ENCODE measurements at regions not wholly inside any gene's neighbourhood (a gene's known extent, or its start where the extent isn't known, plus 50 kb on each side); places are given as distances from the start of the nearest gene placed in this dataset.

GRCh38 chr3:95310560-95310959 is 1247.7 kb downstream of the NSUN3 start:
- TF ChIP-seq, protein P1, sequence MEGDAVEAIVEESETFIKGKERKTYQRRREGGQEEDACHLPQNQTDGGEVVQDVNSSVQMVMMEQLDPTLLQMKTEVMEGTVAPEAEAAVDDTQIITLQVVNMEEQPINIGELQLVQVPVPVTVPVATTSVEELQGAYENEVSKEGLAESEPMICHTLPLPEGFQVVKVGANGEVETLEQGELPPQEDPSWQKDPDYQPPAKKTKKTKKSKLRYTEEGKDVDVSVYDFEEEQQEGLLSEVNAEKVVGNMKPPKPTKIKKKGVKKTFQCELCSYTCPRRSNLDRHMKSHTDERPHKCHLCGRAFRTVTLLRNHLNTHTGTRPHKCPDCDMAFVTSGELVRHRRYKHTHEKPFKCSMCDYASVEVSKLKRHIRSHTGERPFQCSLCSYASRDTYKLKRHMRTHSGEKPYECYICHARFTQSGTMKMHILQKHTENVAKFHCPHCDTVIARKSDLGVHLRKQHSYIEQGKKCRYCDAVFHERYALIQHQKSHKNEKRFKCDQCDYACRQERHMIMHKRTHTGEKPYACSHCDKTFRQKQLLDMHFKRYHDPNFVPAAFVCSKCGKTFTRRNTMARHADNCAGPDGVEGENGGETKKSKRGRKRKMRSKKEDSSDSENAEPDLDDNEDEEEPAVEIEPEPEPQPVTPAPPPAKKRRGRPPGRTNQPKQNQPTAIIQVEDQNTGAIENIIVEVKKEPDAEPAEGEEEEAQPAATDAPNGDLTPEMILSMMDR (IDR thresholded peaks at IDR 0.05; ENCODE audit: borderline replicate concordance, insufficient read depth, low read depth, low read length): no peak
- no peak overlapping the region for H3K4me3 ChIP-seq (ENCODE audit: low read depth, low read length)

- no peak overlapping the region for H3K4me3 ChIP-seq (ENCODE audit: low read depth, low read length)
- TF ChIP-seq, protein P1 (IDR thresholded peaks at IDR 0.05; ENCODE audit: borderline replicate concordance, insufficient read depth, low read depth, low read length): no peak
Measured at GRCh38 chr3:95311272-95311671, 1248.4 kb downstream of the NSUN3 start.

- H3K4me3 ChIP-seq (ENCODE audit: low read depth, low read length): no peak overlapping the region
- TF ChIP-seq, protein P1 (IDR thresholded peaks at IDR 0.05; ENCODE audit: borderline replicate concordance, insufficient read depth, low read depth, low read length): no peak
Measured at GRCh38 chr3:95312650-95313049, 1249.8 kb downstream of the NSUN3 start.

DNA sequence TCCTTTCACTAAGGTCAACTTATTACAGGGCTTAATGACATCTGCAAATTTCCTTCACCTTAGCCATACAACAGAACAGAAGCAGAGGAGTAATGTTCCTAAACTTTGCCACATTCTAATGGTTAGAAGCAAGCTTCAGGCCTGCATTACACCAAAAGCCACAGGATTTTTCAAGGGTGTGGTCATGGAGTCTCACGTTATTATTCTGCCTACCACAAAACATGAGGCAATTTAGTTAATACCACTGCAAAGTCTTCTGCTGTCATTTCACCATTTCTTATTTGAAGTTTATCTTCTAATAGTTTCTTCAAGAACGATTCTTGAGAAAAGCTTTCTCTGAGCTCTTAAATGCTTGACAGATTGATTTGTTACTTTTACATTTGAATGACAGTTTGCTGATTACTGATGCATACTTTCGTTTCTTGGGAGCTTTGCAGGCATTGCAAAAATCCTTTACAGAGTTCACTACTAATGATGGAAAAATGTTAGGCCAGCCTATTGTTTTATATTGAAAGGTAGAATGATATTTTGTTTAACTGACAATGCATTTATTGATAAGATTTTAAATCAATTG is 1257.1 kb downstream of the NSUN3 start:
- TF ChIP-seq, protein P1 (IDR thresholded peaks at IDR 0.05; ENCODE audit: borderline replicate concordance, insufficient read depth, low read depth, low read length): no peak

DNA sequence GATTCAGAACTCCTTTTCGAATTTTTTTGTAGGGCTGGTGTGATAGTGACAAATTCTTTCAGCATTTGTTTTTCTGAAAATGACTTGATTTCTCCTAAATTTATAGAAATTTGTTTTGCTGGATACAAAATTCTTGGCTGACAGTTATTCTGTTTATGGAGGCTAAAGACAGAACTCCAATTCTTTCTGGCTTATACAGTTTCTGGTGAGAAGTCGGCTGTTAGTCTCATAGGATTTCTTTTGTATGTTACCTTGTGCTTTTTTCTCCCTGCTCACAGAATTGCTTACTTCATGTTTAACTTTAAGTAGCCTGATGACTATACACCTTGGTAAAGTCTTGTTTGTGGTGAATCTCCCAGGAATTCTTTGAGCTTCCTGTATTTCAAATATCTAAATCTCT is 1264.6 kb downstream of the NSUN3 start:
- TF ChIP-seq, protein P1 (IDR thresholded peaks at IDR 0.05; ENCODE audit: borderline replicate concordance, insufficient read depth, low read depth, low read length): no peak
- no peak overlapping the region for H3K4me3 ChIP-seq (ENCODE audit: low read depth, low read length)

More for the DNA sequence above, 1257.1 kb downstream of the NSUN3 start:
- no peak overlapping the region for H3K4me3 ChIP-seq (ENCODE audit: low read depth, low read length)

DNA sequence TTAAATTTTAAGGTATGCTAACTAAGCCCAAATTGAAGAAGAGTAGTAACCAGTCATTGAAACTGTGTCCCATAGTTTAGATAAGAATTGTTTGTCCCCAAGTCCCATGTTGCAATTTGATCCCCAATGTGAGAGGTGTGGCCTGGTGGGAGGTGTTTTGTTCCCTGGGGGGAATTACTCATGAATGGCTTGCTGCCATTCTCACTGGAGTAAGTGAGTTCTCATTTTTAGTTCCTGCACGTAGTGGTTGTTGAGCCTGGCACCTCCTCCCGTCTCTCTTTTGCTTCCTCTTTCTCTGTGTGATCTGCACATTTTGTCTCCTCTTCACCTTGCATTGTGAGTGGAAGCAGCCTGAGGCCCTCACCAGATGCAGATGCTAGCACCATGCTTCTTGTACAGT is 1271.0 kb downstream of the NSUN3 start:
- TF ChIP-seq, protein P1 (IDR thresholded peaks at IDR 0.05; ENCODE audit: borderline replicate concordance, insufficient read depth, low read depth, low read length): no peak
- H3K4me3 ChIP-seq (ENCODE audit: low read depth, low read length): no peak overlapping the region

DNA sequence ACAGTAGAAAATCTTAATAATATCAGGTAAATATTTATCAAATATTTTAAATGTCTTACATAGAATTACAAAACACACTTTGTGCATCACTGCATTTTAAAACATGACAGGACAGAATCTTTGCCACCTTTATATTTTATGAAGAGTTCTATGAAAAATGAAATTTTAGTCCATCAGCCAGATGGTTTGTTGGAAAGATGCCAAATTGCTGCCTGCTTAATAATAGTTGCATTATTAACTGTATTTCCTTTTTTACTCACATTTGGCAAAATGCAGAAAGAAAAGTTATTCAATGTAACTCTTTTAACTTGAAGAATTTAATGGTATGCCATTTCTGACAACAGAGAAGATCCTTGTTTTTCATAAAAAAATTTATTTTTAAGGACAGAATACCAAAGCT is 1271.6 kb downstream of the NSUN3 start:
- TF ChIP-seq, protein P1 (IDR thresholded peaks at IDR 0.05; ENCODE audit: borderline replicate concordance, insufficient read depth, low read depth, low read length): no peak

More for the DNA sequence above, 1271.6 kb downstream of the NSUN3 start:
- H3K4me3 ChIP-seq (ENCODE audit: low read depth, low read length): no peak overlapping the region

Measured in GM12875 (cell line).